ENCODE measurements at regions not wholly inside any gene's neighbourhood (a gene's known extent, or its start where the extent isn't known, plus 50 kb on each side); places are given as distances from the start of the nearest gene placed in this dataset.
"Not testable (repeated sequence)": the region's sequence is repeated elsewhere in the genome, so short reads cannot be mapped to it uniquely, and the experiment has no call there.

DNA sequence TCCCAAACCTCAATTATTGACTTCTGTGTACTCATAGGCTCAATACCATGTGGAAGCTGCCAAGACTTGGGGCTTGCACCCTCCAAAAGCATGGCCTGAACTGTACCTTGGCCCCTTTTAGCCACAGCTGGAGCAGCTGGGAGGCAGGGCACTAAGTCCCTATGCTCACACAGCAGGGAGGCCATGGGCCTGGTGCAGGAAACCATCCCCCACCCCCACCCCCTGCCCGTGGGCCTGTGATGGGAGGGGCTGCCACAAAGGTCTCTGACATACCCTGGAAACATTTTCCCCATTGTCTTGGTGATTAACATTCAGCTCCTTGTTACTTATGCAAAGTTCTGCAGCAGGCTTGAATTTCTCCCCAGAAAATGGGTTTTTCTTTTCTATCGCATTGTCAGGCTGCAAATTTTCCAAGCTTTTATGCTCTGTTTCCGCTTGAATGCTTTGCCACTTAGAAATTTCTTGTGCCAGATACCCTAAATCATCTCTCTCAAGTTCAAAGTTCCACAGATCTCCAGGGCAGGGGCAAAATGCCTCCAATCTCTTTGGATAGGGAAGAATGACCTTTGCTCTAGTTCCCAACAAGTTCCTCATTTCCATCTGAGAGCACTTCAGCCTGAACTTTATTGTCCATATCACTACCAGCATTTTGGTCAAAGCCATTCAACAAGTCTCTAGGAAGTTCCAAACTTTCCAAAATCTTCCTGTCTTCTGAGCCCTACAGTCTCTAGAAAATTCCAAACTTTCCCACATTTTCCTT, 141.8 kb downstream of the AHR start:
- DNase-seq, result not testable (repeated sequence)

- DNase-seq, result no peak
These were observed 142.4 kb downstream of the AHR start for GRCh38 chr7:17440831-17441230.

DNA sequence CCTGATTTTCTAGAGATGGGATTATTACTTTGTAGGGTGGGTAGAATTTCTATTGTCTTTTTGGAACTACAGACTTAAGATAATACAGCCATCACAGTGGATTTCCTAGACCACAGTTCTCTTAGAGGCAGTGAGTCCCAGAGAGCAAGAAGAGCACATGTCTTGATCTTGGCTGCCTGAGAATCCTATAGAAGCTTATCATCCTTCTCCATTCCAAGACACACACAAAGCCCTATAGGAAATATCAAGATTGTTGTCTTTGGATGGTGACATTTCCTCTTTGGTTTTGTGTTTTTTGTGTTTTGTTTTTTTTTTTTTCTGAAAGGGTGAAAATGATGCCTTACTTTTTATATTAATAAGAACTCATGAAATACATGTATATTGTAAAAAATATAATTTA, 143.1 kb downstream of the AHR start:
- DNase-seq, result no peak

GRCh38 chr7:17444151-17444550, 145.7 kb downstream of the AHR start:
- no peak for DNase-seq

DNA sequence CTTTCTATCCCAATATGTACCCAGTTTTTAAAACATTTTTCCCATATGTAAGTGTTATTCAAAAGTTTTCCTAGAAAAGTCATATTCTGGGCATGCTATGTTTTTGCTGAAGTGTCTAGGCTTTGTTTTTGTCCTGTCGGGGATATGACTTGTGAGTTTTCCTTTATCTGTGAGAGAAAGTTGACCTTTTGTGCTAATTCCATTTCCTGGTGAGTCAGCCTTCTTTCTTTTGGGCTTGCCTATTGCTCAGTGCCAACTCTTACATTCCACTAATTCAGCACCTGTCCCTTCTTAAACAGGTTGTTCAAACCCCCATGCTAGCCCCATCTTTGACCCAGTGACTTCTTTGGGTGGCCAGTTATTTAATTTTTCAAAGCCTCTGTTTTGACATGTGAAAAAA, 146.2 kb downstream of the AHR start:
- DNase-seq, result no peak

DNA sequence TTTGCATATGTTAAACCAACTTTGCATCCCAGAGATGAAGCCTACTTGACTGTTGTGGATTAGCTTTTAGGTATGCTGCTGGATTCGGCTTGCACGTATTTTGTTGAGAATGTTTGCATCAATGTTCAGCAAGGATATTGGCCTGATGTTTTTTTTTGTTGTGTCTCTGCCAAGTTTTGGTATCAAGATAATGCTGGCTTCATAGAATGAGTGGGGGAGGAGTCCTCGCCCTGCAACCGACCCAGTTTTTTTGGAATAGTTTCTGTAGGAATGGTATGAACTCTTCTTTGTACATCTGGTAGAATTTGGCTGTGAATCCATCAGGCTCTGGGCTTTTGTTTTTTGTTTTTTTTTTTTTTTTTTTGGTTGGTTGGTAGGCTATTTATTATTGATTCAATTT, 147.9 kb downstream of the AHR start:
- DNase-seq, result no peak

- no peak for DNase-seq
These were observed 149.5 kb downstream of the AHR start for GRCh38 chr7:17447728-17448478.

- no peak for DNase-seq
These were observed 150.3 kb downstream of the AHR start for GRCh38 chr7:17448479-17449423.

- no peak for DNase-seq
These were observed 158.1 kb downstream of the AHR start for GRCh38 chr7:17456541-17456940.

GRCh38 chr7:17460001-17460400, 161.5 kb downstream of the AHR start:
- DNase-seq, result no peak

DNA sequence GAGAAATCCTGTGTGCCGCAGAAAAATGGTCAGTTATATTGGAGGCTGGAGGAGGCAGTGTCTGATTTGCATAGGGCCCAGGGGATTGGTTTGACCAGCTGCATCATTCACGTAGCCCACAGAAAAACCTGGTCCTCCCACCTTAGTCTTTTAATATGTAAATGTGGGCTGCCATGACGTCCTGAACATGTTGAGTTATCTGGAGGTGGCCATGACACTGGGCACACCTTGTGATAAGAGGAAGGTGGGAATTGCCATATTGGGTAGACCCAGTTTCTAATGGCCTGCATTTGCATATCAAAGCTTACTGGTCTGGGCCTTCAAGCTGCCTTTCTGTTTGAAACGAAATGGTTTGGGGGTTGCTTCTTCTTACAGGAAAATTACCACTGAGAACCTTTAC, 162.2 kb downstream of the AHR start:
- DNase-seq, result no peak

DNA sequence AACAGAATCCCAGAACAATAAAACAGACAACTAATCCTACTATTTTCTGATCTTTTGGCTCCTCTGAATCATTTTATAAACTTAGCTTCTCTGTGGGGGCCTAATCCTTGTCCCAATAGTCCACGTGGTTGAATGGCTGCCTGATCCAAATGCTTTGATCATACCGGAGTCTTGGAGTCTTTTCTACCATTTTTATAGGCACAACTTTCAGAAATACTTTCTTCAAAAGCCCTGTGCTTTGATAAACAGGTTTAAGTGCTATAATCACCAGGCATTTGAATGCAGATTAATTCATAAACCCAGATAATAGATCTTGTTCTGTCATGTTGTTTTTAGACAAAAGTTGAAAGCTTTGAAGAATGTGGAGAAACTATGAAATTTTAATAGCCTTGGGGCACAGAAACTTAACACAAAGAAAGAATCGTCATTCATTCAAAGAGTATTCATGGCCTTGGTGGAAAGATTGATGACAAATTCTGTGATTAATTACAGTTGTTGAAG, 163.7 kb downstream of the AHR start:
- no peak for DNase-seq

- no peak for DNase-seq
These were observed 165.1 kb downstream of the AHR start for GRCh38 chr7:17463511-17464085.

DNA sequence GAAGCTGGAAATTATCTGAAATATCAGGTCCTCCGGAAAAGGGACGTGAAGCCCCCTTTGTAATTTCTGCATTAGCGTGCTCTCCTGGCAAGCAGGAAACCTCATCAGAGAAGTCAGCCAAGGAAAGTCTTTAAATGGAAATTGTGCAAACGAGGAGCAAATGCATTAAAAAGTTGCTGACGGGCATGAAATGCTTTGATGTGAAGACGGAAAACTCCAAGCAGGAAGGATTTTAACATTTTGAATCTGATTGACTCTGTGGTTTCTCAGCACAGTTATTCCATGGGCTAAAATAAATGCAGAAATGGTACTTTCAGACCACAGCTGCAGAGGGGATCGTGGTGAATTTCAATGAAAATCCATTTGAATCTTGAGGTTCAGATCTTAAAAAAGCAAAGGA, 167.8 kb downstream of the AHR start:
- no peak for DNase-seq

GRCh38 chr7:17467386-17467945, 169.0 kb downstream of the AHR start:
- DNase-seq, result no peak

GRCh38 chr7:17471325-17471724, 172.9 kb downstream of the AHR start:
- DNase-seq, result no peak

DNA sequence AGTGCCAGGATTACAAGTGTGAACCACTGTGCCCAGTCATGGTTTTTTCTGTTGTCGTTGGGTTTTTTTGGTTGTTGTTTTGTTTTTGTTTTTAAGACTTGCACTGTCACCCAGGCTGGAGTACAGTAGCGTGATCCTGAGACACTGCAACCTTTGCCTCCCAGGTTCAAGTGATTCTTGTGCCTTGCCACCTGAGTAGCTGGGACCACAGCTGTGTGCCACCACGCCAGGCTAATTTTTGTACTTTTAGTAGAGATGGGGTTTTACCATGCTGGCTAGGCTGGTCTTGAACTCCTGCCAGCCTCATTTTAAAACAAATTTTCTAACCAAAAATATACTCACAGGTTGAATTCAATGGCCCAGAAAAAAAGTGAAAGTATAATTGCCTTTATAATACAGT, 174.1 kb downstream of the AHR start:
- no peak for DNase-seq

GRCh38 chr7:17472939-17473338, 174.5 kb downstream of the AHR start:
- no peak for DNase-seq

DNA sequence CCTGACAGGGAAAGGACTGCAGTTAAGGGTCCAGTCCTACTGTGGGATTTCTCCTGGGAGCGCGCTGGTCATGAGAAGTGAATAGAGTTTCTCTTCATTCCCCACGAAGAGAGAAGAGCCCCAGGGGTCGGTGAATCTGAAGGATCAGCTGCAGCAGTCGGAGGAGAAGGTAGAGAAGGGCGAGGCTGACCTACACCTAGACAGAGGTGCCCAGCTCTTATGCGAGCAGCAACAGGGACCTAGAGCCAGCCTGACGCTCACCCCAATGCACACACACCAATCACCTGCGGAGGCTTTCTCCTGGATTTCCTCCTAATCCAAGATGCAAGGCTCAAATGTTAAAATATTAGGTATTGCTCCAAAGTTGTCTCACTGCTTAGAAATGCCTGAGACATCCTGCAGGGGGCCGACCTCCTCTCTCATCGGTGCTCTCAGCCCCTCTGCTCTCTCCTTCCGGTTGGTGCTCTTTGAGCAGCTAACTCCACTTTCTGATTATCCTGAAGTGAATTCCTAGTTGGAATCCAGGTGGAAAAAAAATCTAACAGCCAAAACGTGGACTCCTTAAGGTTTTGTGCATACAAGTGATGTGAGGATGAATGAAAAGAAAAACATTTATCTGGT, 176.4 kb downstream of the AHR start:
- no peak for DNase-seq

GRCh38 chr7:17477182-17477581, 178.7 kb downstream of the AHR start:
- DNase-seq, result no peak

DNA sequence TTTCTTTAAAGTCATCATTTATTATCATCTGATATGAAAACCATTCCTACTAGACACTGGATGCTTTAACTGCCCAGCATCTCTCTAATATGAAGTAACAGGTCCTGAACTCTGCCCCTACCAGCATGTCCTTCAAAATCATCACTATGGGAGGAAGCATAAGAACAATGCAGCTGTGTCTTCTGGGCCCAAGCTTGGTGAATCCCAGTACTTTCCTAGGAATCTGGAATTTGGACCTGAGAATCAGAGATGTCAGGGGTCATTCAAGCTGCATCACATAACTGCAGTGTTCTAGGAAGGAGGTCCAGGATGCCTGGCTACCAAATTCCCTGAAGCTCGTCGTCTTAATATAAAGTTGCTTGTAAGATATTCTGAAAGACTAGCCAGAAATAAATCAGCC, 182.7 kb downstream of the AHR start:
- DNase-seq, result no peak

DNA sequence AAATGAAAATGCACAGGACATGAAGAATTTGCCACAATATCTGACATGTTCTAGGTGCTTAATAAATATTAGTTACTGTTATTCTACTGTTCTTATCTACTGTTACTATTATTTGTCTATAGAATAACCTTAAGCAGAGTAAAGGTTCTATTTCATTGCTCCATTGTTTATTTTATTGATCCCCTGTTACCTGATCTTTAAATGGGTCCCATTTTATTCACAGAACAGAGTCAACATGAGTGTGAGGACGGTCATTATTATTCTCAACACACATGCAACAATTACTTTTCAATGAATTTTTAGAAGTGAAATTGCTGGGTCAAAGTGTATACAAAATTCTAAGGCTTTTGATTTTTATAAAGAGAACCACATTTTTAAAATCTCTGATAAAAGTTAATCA, 186.9 kb downstream of the AHR start:
- no peak for DNase-seq
